ENCODE measurements at regions not wholly inside any gene's neighbourhood (a gene's known extent, or its start where the extent isn't known, plus 50 kb on each side); places are given as distances from the start of the nearest gene placed in this dataset.

- TF ChIP-seq POLR2AphosphoS5 (IDR thresholded peaks at IDR 0.05; ENCODE audit: low read depth, low read length) (no peak), TAF1 (IDR thresholded peaks at IDR 0.05; ENCODE audit: low read depth, low read length) (no peak), POLR2A (IDR thresholded peaks at IDR 0.05; ENCODE audit: low read depth, low read length) (no peak), SPI1 (IDR thresholded peaks at IDR 0.05; ENCODE audit: low read depth, low read length) (no peak), POU2F2 (IDR thresholded peaks at IDR 0.05; ENCODE audit: low read depth, low read length) (no peak), PAX5 (IDR thresholded peaks at IDR 0.05; ENCODE audit: insufficient read depth, low read length, severe bottlenecking) (no peak)
These were observed 573.5 kb downstream of the TBC1D22A start for GRCh38 chr22:47335958-47336357.

Data from GM12891 (cell line).